ENCODE measurements at regions not wholly inside any gene's neighbourhood (a gene's known extent, or its start where the extent isn't known, plus 50 kb on each side); places are given as distances from the start of the nearest gene placed in this dataset.

DNA sequence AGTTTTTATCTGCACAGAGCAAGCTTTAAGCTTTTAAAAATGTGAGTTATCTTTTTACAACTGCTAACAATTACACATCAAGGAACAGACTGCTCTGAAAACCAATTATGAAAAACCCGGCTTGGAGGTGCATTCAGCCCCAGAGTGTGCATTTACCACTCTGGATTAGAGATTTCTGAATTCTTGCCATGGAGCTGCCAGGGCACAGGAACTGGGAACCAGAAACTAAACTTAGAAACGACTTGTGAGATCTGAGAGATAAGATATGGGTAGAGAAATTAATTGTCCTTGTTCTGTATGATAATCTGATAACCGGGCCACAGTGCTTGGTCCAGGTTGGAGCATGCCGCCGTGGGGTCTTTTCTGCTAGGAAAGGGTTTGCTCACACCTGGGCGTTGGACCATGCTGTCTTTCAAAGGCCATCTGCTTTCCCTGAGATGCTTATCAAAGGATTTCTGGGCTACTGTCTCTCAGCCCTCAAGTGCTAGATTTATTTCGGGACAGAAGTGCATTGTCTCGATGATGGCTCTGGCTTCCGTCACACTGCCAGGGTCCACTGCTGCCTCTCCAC is 210.0 kb downstream of the MAF start:
- TF ChIP-seq CTCF (IDR thresholded peaks at IDR 0.05): no peak
- no peak for TF ChIP-seq POLR2AphosphoS5 (IDR thresholded peaks at IDR 0.05; ENCODE audit: low read depth, low read length)
- no peak for TF ChIP-seq TCF7L2 (IDR thresholded peaks at IDR 0.05; ENCODE audit: low read depth, low read length)
- TF ChIP-seq, protein P1, sequence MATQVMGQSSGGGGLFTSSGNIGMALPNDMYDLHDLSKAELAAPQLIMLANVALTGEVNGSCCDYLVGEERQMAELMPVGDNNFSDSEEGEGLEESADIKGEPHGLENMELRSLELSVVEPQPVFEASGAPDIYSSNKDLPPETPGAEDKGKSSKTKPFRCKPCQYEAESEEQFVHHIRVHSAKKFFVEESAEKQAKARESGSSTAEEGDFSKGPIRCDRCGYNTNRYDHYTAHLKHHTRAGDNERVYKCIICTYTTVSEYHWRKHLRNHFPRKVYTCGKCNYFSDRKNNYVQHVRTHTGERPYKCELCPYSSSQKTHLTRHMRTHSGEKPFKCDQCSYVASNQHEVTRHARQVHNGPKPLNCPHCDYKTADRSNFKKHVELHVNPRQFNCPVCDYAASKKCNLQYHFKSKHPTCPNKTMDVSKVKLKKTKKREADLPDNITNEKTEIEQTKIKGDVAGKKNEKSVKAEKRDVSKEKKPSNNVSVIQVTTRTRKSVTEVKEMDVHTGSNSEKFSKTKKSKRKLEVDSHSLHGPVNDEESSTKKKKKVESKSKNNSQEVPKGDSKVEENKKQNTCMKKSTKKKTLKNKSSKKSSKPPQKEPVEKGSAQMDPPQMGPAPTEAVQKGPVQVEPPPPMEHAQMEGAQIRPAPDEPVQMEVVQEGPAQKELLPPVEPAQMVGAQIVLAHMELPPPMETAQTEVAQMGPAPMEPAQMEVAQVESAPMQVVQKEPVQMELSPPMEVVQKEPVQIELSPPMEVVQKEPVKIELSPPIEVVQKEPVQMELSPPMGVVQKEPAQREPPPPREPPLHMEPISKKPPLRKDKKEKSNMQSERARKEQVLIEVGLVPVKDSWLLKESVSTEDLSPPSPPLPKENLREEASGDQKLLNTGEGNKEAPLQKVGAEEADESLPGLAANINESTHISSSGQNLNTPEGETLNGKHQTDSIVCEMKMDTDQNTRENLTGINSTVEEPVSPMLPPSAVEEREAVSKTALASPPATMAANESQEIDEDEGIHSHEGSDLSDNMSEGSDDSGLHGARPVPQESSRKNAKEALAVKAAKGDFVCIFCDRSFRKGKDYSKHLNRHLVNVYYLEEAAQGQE (IDR thresholded peaks at IDR 0.05; ENCODE audit: insufficient read depth in 1 of 2, low read depth in 2 of 2, low read length in 1 of 2): no peak
- TF ChIP-seq SIN3A (IDR thresholded peaks at IDR 0.05; ENCODE audit: borderline replicate concordance, insufficient read depth, low read depth, low read length): no peak
- Histone ChIP-seq H3K27me3 (ENCODE audit: control insufficient read depth, insufficient read depth, low read length) (no peaks in the 10 kb centered on the region), H3K4me1 (ENCODE audit: control insufficient read depth, insufficient read depth, low read length) (no peaks in the 10 kb centered on the region), H3K4me3 (ENCODE audit: low read depth in 2 of 2, low read length in 2 of 2) (no peak overlapping the region), H3K27ac (ENCODE audit: low read length) (no peak overlapping the region), H3K36me3 (ENCODE audit: control insufficient read depth, insufficient read depth, low read length) (no peaks in the 10 kb centered on the region), H3K9me3 (ENCODE audit: control insufficient read depth, insufficient read depth, low read depth, low read length) (no peaks in the 10 kb centered on the region)
- intact Hi-C loops (cut with micrococcal nuclease; ENCODE audit: unreplicated experiment) (no loop called here), in situ Hi-C loops (cut with HindIII; ENCODE audit: low pct_unique_long_range_greater_than_20kb, low sequenced_read_pairs) (no loop called here)
- no peak for ATAC-seq
- POLR2A ChIA-PET: no interaction called here
- BruUV-seq (replicated peaks): no TSS peak
- CTCF ChIA-PET: no interaction called here
- no peak for DNase-seq (ENCODE audit: low read depth, low spot score)

- Histone ChIP-seq H3K27me3 (ENCODE audit: control insufficient read depth, insufficient read depth, low read length) (no peaks in the 10 kb centered on the region), H3K27ac (ENCODE audit: low read length) (no peak overlapping the region), H3K9me3 (ENCODE audit: control insufficient read depth, insufficient read depth, low read depth, low read length) (no peaks in the 10 kb centered on the region), H3K36me3 (ENCODE audit: control insufficient read depth, insufficient read depth, low read length) (no peaks in the 10 kb centered on the region), H3K4me1 (ENCODE audit: control insufficient read depth, insufficient read depth, low read length) (no peaks in the 10 kb centered on the region), H3K4me3 (ENCODE audit: low read depth in 2 of 2, low read length in 2 of 2) (no peak overlapping the region)
- intact Hi-C loops (cut with micrococcal nuclease; ENCODE audit: unreplicated experiment): loop anchor here (5.0 kb wide), 1 partner anchor 379 kb away; no protein-coding TSS in a partner anchor
- in situ Hi-C loops (cut with HindIII; ENCODE audit: low pct_unique_long_range_greater_than_20kb, low sequenced_read_pairs): no loop called here
- CTCF ChIA-PET: no interaction called here
- no TSS peak for BruUV-seq (replicated peaks)
- DNase-seq (ENCODE audit: low read depth, low spot score) (no peak), ATAC-seq (no peak)
- POLR2A ChIA-PET: no interaction called here
- no peak for TF ChIP-seq TCF7L2 (IDR thresholded peaks at IDR 0.05; ENCODE audit: low read depth, low read length)
- TF ChIP-seq CTCF (IDR thresholded peaks at IDR 0.05): no peak
- TF ChIP-seq POLR2AphosphoS5 (IDR thresholded peaks at IDR 0.05; ENCODE audit: low read depth, low read length): no peak
- TF ChIP-seq, protein P1 (IDR thresholded peaks at IDR 0.05; ENCODE audit: insufficient read depth in 1 of 2, low read depth in 2 of 2, low read length in 1 of 2): no peak
- no peak for TF ChIP-seq SIN3A (IDR thresholded peaks at IDR 0.05; ENCODE audit: borderline replicate concordance, insufficient read depth, low read depth, low read length)
These were observed 212.1 kb downstream of the MAF start for GRCh38 chr16:79388396-79388795.
